Hepatocyte (in vitro differentiated cells): ENCODE measurements at regions not wholly inside any gene's neighbourhood (a gene's known extent, or its start where the extent isn't known, plus 50 kb on each side); places are given as distances from the start of the nearest gene placed in this dataset.

Experiments used
- EZH2 ChIP-seq: fragments of 200-600 bp; sonication (generic); IDR thresholded peaks from 2 replicates; pipeline ENCODE4 v1.6.1; 2016; ENCODE audit warnings: antibody characterized with exemption, mild to moderate bottlenecking, borderline replicate concordance
- TF ChIP-seq, protein P1 (sequence below): fragments of 200-600 bp; sonication (generic); IDR thresholded peaks from 2 replicates; pipeline ENCODE4 v1.5.1; 2016; ENCODE audit warnings: antibody characterized with exemption, mild to moderate bottlenecking; ENCODE audit not compliant: poor library complexity

DNA sequence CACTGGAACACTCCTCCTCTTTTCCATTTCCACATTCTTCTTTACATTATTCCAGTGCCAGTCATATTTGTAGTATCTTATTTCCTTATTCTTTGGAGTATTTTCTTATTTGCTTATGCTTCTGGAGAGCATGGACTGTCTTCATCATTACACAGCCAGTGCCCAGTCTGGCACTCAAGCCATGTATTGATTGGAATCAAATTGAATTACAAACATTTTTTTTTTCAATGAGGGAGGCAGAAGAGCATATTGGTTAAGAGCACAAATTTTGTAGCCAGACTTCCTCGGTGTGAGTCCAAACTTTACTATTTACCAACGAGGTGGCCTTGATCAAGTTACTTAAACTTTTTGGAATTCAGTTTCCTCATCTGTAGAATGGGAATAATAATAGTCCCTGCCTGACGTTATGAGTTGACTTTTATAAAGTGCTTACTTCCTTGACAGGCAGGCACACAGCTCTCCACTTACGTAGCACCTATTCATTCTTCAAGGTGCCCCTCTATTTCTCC, 186.6 kb upstream of the BCL6 start:
- TF ChIP-seq, protein P1, sequence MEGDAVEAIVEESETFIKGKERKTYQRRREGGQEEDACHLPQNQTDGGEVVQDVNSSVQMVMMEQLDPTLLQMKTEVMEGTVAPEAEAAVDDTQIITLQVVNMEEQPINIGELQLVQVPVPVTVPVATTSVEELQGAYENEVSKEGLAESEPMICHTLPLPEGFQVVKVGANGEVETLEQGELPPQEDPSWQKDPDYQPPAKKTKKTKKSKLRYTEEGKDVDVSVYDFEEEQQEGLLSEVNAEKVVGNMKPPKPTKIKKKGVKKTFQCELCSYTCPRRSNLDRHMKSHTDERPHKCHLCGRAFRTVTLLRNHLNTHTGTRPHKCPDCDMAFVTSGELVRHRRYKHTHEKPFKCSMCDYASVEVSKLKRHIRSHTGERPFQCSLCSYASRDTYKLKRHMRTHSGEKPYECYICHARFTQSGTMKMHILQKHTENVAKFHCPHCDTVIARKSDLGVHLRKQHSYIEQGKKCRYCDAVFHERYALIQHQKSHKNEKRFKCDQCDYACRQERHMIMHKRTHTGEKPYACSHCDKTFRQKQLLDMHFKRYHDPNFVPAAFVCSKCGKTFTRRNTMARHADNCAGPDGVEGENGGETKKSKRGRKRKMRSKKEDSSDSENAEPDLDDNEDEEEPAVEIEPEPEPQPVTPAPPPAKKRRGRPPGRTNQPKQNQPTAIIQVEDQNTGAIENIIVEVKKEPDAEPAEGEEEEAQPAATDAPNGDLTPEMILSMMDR, result no peak
- TF ChIP-seq EZH2, result no peak
